DND-41 (cell line): ENCODE measurements at regions not wholly inside any gene's neighbourhood (a gene's known extent, or its start where the extent isn't known, plus 50 kb on each side); places are given as distances from the start of the nearest gene placed in this dataset.

ENCODE experiments used
- ATAC-seq: fragments of 200-7000 bp; cut with Tn5 transposase; 3 replicates; pipeline ENCODE4 v1.9.1; 2021; ENCODE audit warnings: low read depth; ENCODE audit not compliant: insufficient read depth
- DNase-seq: peaks from one replicate; pipeline ENCODE4 v3.0.0-alpha.2; 2020
- H2AFZ ChIP-seq: 2 replicates; pipeline ENCODE4 v1.6.0; 2012; ENCODE audit warnings: low read depth, low read length
- H3K27ac ChIP-seq: 2 replicates; pipeline ENCODE4 v1.5.1; 2012; ENCODE audit warnings: low read length, inconsistent platforms
- H3K27me3 ChIP-seq: fragments of 200-600 bp; sonication (generic); 2 replicates; pipeline ENCODE4 v1.6.0; 2012; ENCODE audit warnings: low read length, mild to moderate bottlenecking, inconsistent platforms; ENCODE audit not compliant: insufficient read depth, poor library complexity
- H3K36me3 ChIP-seq: 2 replicates; pipeline ENCODE4 v1.5.1; 2012; ENCODE audit warnings: low read length, inconsistent platforms; ENCODE audit not compliant: insufficient read depth
- H3K4me1 ChIP-seq: 2 replicates; pipeline ENCODE4 v1.5.1; 2012; ENCODE audit warnings: mild to moderate bottlenecking, low read length; ENCODE audit not compliant: insufficient read depth
- H3K4me2 ChIP-seq: 2 replicates; pipeline ENCODE4 v1.6.0; 2012; ENCODE audit warnings: mild to moderate bottlenecking, moderate library complexity, low read length, inconsistent platforms; ENCODE audit not compliant: insufficient read depth
- H3K4me3 ChIP-seq, 2 experiments: fragments of 200-600 bp in 1 of 2; shearing (Covaris generic) in 1 of 2; 2 replicates each; pipeline ENCODE4 v1.5.1; 2012 to 2016; ENCODE audit warnings: inconsistent platforms in 2 of 2, low read length in 2 of 2, mild to moderate bottlenecking in 2 of 2, low read depth in 1 of 2, moderate library complexity in 1 of 2
- H3K79me2 ChIP-seq: 2 replicates; pipeline ENCODE4 v1.6.0; 2012; ENCODE audit warnings: low read length, inconsistent platforms; ENCODE audit not compliant: insufficient read depth
- H3K9ac ChIP-seq: 2 replicates; pipeline ENCODE4 v1.6.0; 2012; ENCODE audit warnings: low read depth, mild to moderate bottlenecking, inconsistent platforms, low read length, moderate library complexity
- H3K9me3 ChIP-seq: 2 replicates; pipeline ENCODE4 v1.5.1; 2012; ENCODE audit warnings: low read length, moderate library complexity, mild to moderate bottlenecking, inconsistent platforms; ENCODE audit not compliant: insufficient read depth, severe bottlenecking
- H4K20me1 ChIP-seq: 2 replicates; pipeline ENCODE4 v1.6.0; 2012; ENCODE audit warnings: low read length; ENCODE audit not compliant: insufficient read depth
- EZH2 ChIP-seq: IDR thresholded peaks from 3 replicates; pipeline ENCODE4 v1.6.1; 2012; ENCODE audit warnings: borderline replicate concordance, low read depth, mild to moderate bottlenecking, moderate library complexity, low read length, inconsistent platforms; ENCODE audit not compliant: severe bottlenecking
- TF ChIP-seq, protein P1 (sequence below): IDR thresholded peaks from 2 replicates; pipeline ENCODE4 v1.5.1; 2012; ENCODE audit warnings: borderline replicate concordance, low read length, moderate library complexity, mild to moderate bottlenecking; ENCODE audit not compliant: poor library complexity, severe bottlenecking; ENCODE audit errors: extremely low read depth

DNA sequence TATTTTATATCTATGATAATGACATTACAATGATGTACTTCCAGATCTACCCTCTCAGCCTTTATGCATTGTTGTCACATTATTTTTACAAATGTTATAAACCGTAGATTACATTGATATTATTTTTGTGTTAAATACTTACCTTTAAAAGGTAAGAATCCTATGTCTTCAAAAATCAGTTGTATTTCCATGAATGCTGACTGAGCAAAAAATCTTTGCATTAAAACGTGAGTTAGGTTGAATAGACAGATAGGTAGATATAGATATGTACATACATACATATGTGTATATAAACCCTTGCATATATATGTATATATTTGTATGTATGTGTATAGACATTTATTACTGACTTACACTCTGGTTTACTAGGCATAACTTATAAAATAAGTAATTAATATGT lies 558.2 kb downstream of the CDH26 start:
- H3K9me3 ChIP-seq: no peaks in the 10 kb centered on the region
- no peaks in the 10 kb centered on the region for H3K79me2 ChIP-seq
- no peak for DNase-seq
- H3K4me2 ChIP-seq: no peak overlapping the region
- H3K27me3 ChIP-seq: no peaks in the 10 kb centered on the region
- no peaks in the 10 kb centered on the region; the same call in 1 of the 2 replicates for H3K36me3 ChIP-seq
- no peaks in the 10 kb centered on the region for H4K20me1 ChIP-seq
- H3K9ac ChIP-seq: no peak overlapping the region
- no peak for ATAC-seq
- no peak overlapping the region for H2AFZ ChIP-seq
- no peak overlapping the region for H3K27ac ChIP-seq
- H3K4me1 ChIP-seq: no peaks in the 10 kb centered on the region
- no peak for TF ChIP-seq EZH2
- TF ChIP-seq, protein P1, sequence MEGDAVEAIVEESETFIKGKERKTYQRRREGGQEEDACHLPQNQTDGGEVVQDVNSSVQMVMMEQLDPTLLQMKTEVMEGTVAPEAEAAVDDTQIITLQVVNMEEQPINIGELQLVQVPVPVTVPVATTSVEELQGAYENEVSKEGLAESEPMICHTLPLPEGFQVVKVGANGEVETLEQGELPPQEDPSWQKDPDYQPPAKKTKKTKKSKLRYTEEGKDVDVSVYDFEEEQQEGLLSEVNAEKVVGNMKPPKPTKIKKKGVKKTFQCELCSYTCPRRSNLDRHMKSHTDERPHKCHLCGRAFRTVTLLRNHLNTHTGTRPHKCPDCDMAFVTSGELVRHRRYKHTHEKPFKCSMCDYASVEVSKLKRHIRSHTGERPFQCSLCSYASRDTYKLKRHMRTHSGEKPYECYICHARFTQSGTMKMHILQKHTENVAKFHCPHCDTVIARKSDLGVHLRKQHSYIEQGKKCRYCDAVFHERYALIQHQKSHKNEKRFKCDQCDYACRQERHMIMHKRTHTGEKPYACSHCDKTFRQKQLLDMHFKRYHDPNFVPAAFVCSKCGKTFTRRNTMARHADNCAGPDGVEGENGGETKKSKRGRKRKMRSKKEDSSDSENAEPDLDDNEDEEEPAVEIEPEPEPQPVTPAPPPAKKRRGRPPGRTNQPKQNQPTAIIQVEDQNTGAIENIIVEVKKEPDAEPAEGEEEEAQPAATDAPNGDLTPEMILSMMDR: no peak
- no peak overlapping the region for H3K4me3 ChIP-seq

DNA sequence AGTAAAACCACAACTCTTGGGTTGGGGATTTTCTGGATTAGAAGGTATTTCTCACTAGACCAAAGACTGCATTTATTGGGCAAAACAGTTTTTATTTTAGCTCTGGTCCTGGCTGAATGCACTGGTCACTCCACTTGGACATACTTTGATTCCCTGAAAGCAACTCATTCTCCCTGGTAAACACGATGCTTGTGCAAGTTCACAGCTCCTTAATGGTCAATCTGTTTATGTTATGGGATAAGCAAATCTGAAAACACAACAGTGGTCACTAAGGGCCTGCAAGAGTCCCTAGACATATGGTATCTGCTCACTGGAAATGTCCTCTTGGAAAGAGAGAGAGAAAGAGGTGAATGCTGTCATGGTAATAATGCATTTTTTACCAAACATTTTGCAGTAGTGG lies 559.8 kb downstream of the CDH26 start:
- H3K27ac ChIP-seq: no peak overlapping the region
- no peak for DNase-seq
- H3K27me3 ChIP-seq: no peaks in the 10 kb centered on the region
- no peaks in the 10 kb centered on the region for H3K79me2 ChIP-seq
- no peak overlapping the region for H3K4me2 ChIP-seq
- H3K36me3 ChIP-seq: no peaks in the 10 kb centered on the region; the same call in 1 of the 2 replicates
- H2AFZ ChIP-seq: no peak overlapping the region
- H3K9me3 ChIP-seq: no peaks in the 10 kb centered on the region
- TF ChIP-seq, protein P1: no peak
- TF ChIP-seq EZH2: no peak
- H3K4me1 ChIP-seq: no peaks in the 10 kb centered on the region
- H4K20me1 ChIP-seq: no peaks in the 10 kb centered on the region
- H3K4me3 ChIP-seq: no peak overlapping the region
- no peak overlapping the region for H3K9ac ChIP-seq
- no peak for ATAC-seq

DNA sequence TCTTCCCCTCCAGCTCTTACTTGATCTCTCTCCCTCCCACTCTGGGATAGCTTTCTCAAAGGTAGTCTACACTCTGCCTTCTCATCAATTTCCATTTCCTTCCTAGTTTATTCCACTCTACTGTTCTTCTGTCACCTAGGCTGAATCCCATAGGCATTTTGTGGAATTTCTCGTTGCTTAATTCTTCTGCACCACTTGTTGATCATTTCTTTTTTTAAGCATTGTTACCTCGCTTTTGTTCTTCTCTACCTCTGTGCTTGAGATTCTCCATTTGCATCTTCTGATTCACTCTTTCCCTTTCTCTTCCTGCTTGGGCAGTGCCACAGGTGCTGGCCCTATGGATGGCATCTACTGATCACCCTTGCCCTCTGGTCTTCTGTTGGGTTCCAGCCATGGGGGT lies 567.2 kb downstream of the CDH26 start:
- Histone ChIP-seq H4K20me1 (no peaks in the 10 kb centered on the region), H3K4me3 (no peak overlapping the region), H3K4me1 (no peaks in the 10 kb centered on the region), H3K9ac (no peak overlapping the region), H3K27ac (no peak overlapping the region), H3K36me3 (no peaks in the 10 kb centered on the region), H3K27me3 (no peaks in the 10 kb centered on the region), H2AFZ (no peak overlapping the region), H3K9me3 (no peaks in the 10 kb centered on the region), H3K79me2 (no peaks in the 10 kb centered on the region), H3K4me2 (no peak overlapping the region)
- DNase-seq (no peak), ATAC-seq (no peak)
- no peak for TF ChIP-seq EZH2
- TF ChIP-seq, protein P1: no peak

DNA sequence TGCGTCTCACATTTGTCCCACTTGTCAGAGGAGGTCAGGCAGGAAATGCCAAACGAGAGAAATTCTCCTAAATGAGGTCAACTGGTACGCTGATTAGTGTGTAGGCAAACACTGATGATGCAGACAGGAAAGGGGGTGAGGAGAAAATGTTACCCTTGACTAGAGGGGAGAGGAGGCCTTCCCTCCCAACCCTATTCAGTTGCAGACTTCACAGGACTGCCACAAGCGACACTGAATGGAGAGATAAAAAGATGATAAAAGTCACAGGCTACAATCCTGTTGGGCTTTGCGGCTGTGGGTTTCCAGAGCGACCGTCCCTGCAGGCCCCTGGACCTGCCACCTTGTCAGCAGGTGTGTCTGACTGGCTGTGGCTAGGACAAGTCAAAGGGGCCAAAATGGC lies 569.4 kb downstream of the CDH26 start:
- H3K4me3 ChIP-seq: no peak overlapping the region
- TF ChIP-seq, protein P1: no peak
- no peak for TF ChIP-seq EZH2
- no peaks in the 10 kb centered on the region for H3K9me3 ChIP-seq
- no peaks in the 10 kb centered on the region for H3K79me2 ChIP-seq
- no peaks in the 10 kb centered on the region for H4K20me1 ChIP-seq
- no peak overlapping the region for H3K9ac ChIP-seq
- ATAC-seq (no peak), DNase-seq (no peak)
- no peak overlapping the region for H3K27ac ChIP-seq
- no peak overlapping the region for H3K4me2 ChIP-seq
- H3K36me3 ChIP-seq: no peaks in the 10 kb centered on the region
- H2AFZ ChIP-seq: no peak overlapping the region
- H3K4me1 ChIP-seq: no peaks in the 10 kb centered on the region
- H3K27me3 ChIP-seq: no peaks in the 10 kb centered on the region
